ENCODE measurements at regions not wholly inside any gene's neighbourhood (a gene's known extent, or its start where the extent isn't known, plus 50 kb on each side); places are given as distances from the start of the nearest gene placed in this dataset.

DNA sequence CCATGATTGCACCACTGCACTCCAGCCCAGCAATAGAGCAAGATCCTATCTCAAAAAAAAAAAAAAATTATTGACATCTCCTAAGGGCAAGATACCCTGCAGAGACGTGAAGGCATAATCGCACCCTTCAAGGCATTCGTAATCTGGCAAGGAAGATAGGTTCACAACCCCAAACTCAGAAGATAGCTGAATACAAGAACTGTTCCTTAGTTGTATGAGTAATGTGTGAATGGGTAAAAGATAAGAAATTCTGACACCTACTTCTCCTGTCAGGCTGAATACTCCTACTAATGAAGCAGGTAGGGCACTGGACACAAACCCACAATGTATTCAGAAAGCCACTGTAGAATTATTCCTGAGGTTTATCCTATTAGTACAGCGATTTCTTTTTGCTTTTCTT lies 882.4 kb upstream of the AUTS2 start:
- intact Hi-C loops (cut with DNase I; ENCODE audit: low total_unique reads) (no loop called here), in situ Hi-C loops (cut with MboI; ENCODE audit: low sequenced_read_pairs in 4 of 4) (no loop called here)
- ATAC-seq: no peak
- Histone ChIP-seq H3K4me1 (no peaks in the 10 kb centered on the region), H3K36me3 (no peaks in the 10 kb centered on the region), H3K27me3 (no peaks in the 10 kb centered on the region), H3K9me3 (no peaks in the 10 kb centered on the region), H3K27ac (no peak overlapping the region), H3K4me3 (no peak overlapping the region)
- DNase-seq: no peak
- TF ChIP-seq CTCF (IDR thresholded peaks at IDR 0.05 in 4 of 5, conservative IDR thresholded peaks at IDR 0.05 in 1 of 5) (no peak), POLR2A (IDR thresholded peaks at IDR 0.05) (no peak)

GRCh38 chr7:68717176-68717575 lies 881.1 kb upstream of the AUTS2 start:
- in situ Hi-C loops (cut with MboI; ENCODE audit: low sequenced_read_pairs in 4 of 4): no loop called here
- no peak overlapping the region for H3K27ac ChIP-seq

DNA sequence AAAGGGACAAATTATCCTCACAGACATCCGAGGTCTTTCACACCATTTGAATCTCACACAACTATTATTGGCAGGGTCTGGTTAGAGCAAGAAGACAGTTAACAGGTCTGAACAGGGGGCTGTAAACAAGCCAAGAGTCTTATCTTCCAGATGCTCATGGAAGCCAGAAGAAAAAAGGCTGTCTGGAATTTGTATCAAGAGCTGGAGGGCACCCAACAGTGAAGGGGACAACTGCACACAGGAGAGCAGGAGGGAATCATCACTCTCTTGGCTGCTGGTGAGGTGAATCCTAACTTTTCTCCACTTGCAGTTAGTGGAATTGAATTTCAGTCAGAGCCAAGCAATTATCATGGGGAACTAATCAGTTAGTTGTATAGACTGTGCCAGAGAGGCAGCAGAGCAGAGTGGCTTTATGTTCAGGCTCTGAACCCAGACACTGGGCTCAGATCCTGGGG lies 880.2 kb upstream of the AUTS2 start:
- in situ Hi-C loops (cut with MboI; ENCODE audit: low sequenced_read_pairs in 4 of 4) (no loop called here), intact Hi-C loops (cut with DNase I; ENCODE audit: low total_unique reads) (no loop called here)
- no peak for DNase-seq
- Histone ChIP-seq H3K4me3 (no peak overlapping the region), H3K27me3 (no peaks in the 10 kb centered on the region), H3K27ac (no peak overlapping the region), H3K9me3 (no peaks in the 10 kb centered on the region), H3K4me1 (no peaks in the 10 kb centered on the region), H3K36me3 (no peaks in the 10 kb centered on the region)
- no peak for ATAC-seq
- TF ChIP-seq CTCF (IDR thresholded peaks at IDR 0.05 in 4 of 5, conservative IDR thresholded peaks at IDR 0.05 in 1 of 5) (no peak), POLR2A (IDR thresholded peaks at IDR 0.05) (no peak)

More at GRCh38 chr7:68717176-68717575, 881.1 kb upstream of the AUTS2 start:
- intact Hi-C loops (cut with DNase I; ENCODE audit: low total_unique reads): no loop called here
- no peaks in the 10 kb centered on the region for H3K27me3 ChIP-seq
- no peak for ATAC-seq
- H3K36me3 ChIP-seq: no peaks in the 10 kb centered on the region
- H3K9me3 ChIP-seq: no peaks in the 10 kb centered on the region
- TF ChIP-seq CTCF (IDR thresholded peaks at IDR 0.05 in 4 of 5, conservative IDR thresholded peaks at IDR 0.05 in 1 of 5): no peak
- no peak for TF ChIP-seq POLR2A (IDR thresholded peaks at IDR 0.05)
- H3K4me3 ChIP-seq: no peak overlapping the region
- DNase-seq: no peak
- H3K4me1 ChIP-seq: no peaks in the 10 kb centered on the region

DNA sequence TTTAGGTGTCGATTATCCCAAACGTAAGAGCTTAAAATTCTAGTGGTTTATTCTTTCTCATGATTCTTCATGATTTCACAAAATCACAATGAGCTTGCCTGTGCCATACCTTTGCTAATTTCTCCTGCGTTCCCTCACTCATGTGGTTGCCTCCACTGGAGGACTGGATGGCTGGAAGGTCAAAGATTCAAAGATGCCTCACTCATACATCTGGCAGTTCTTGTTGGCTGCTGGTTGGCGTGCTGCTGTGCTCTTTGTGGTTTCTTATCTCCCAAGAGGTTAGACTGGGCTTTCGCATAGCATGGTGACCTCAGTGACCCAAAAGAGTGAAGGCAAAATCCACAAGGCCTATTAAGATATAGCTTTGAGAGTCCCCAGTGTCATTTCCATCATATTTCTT lies 877.6 kb upstream of the AUTS2 start:
- DNase-seq (no peak), ATAC-seq (no peak)
- H3K4me3 ChIP-seq: no peak overlapping the region
- H3K27me3 ChIP-seq: no peaks in the 10 kb centered on the region
- TF ChIP-seq POLR2A (IDR thresholded peaks at IDR 0.05): no peak
- no peak for TF ChIP-seq CTCF (IDR thresholded peaks at IDR 0.05 in 4 of 5, conservative IDR thresholded peaks at IDR 0.05 in 1 of 5)
- H3K36me3 ChIP-seq: no peaks in the 10 kb centered on the region
- H3K27ac ChIP-seq: no peak overlapping the region
- no peaks in the 10 kb centered on the region for H3K4me1 ChIP-seq
- in situ Hi-C loops (cut with MboI; ENCODE audit: low sequenced_read_pairs in 4 of 4): no loop called here
- H3K9me3 ChIP-seq: no peaks in the 10 kb centered on the region
- intact Hi-C loops (cut with DNase I; ENCODE audit: low total_unique reads): no loop called here

DNA sequence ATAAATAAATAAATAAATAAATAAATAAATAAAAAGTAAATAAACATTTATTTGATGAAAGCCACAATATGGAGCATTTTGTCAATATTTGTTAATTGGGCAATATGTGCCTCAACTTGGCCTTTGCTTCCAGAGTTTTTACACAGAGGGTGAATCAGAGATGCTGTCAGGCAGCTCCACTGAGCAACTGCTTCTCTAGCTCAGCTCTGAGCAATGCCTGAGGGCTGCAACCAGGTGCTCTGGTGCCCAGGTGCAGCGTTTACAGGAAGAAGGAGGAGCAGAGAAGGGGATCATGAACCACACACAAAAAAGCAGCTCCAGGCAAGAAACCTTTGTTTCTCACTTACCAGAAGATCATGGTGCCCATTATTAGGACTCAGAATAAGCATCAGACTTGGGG lies 876.2 kb upstream of the AUTS2 start:
- no peaks in the 10 kb centered on the region for H3K36me3 ChIP-seq
- H3K27me3 ChIP-seq: no peaks in the 10 kb centered on the region
- in situ Hi-C loops (cut with MboI; ENCODE audit: low sequenced_read_pairs in 4 of 4) (no loop called here), intact Hi-C loops (cut with DNase I; ENCODE audit: low total_unique reads) (no loop called here)
- no peak overlapping the region for H3K4me3 ChIP-seq
- no peaks in the 10 kb centered on the region for H3K9me3 ChIP-seq
- DNase-seq: no peak
- no peaks in the 10 kb centered on the region for H3K4me1 ChIP-seq
- no peak overlapping the region for H3K27ac ChIP-seq
- ATAC-seq: no peak
- TF ChIP-seq POLR2A (IDR thresholded peaks at IDR 0.05) (no peak), CTCF (IDR thresholded peaks at IDR 0.05 in 4 of 5, conservative IDR thresholded peaks at IDR 0.05 in 1 of 5) (no peak)

Data from gastrocnemius medialis (tissue), 4 donors.